GM12878 (cell line): ENCODE measurements at regions not wholly inside any gene's neighbourhood (a gene's known extent, or its start where the extent isn't known, plus 50 kb on each side); places are given as distances from the start of the nearest gene placed in this dataset.

ENCODE experiments used
- ATAC-seq: fragments of 200-7000 bp; cut with Tn5 transposase; 3 replicates; pipeline ENCODE4 v1.9.1; 2020; ENCODE audit warnings: mild to moderate bottlenecking, moderate library complexity
- BruUV-seq: library from RNA; stranded (reverse); fragments of 400-500 nt; replicated peaks from 2 replicates; lab custom pipeline; 2021; lab: Mats Ljungman, UMichigan
- CTCF ChIA-PET: fragments of 300-600 bp; sonication (Branson Sonifier 250); formaldehyde crosslinking; extraction: SDS; loops from one replicate; lab custom pipeline; 2021; ENCODE audit warnings: inconsistent platforms; lab: Yijun Ruan, JAX
- POLR2A ChIA-PET: fragments of 350-600 bp; formaldehyde crosslinking; extraction: SDS; loops from one replicate; lab custom pipeline; 2021; ENCODE audit warnings: inconsistent platforms; lab: Charles Lee
- RAD21 ChIA-PET: fragments of 300-600 bp; sonication (Branson Sonifier 250); formaldehyde crosslinking; loops from one replicate; lab custom pipeline; 2023; ENCODE audit warnings: antibody characterized with exemption; ENCODE audit not compliant: unreplicated experiment; lab: Charles Lee
- SMC1A ChIA-PET: fragments of 300-600 bp; sonication (Branson Sonifier 250); formaldehyde crosslinking; loops from one replicate; lab custom pipeline; 2023; ENCODE audit not compliant: unreplicated experiment, uncharacterized antibody; lab: Charles Lee
- DNase-seq: peaks from one replicate; pipeline ENCODE4 v3.0.0-alpha.2; 2011; ENCODE audit warnings: low read depth, low spot score
- FAIRE-seq: peaks from 3 replicates; lab custom pipeline; 2011; peaks lifted over from hg19 to GRCh38; lab: Jason Lieb, UNC
- H2AFZ ChIP-seq: 2 replicates; pipeline ENCODE4 v1.6.0; 2011; ENCODE audit warnings: low read depth, low read length, control low read depth; ENCODE audit not compliant: control insufficient read depth
- H3K27ac ChIP-seq: 2 replicates; pipeline ENCODE4 v1.5.1; 2011; ENCODE audit warnings: control low read depth; ENCODE audit not compliant: control insufficient read depth, insufficient read depth
- H3K27me3 ChIP-seq, 2 experiments: replicated peaks in 1 of 2; 2 replicates each; pipeline versions ENCODE4 v1.6.0 to v1.6.1; 2011; ENCODE audit warnings: low read length in 1 of 2; ENCODE audit not compliant: control insufficient read depth in 2 of 2, insufficient read depth in 2 of 2
- H3K36me3 ChIP-seq, 2 experiments: 2 replicates each; pipeline ENCODE4 v1.5.1; 2011; ENCODE audit warnings: low read length in 1 of 2; ENCODE audit not compliant: control insufficient read depth in 2 of 2, insufficient read depth in 2 of 2
- H3K4me1 ChIP-seq: 2 replicates; pipeline ENCODE4 v1.6.1; 2011; ENCODE audit warnings: mild to moderate bottlenecking, low read length, moderate library complexity, mixed read lengths; ENCODE audit not compliant: control insufficient read depth, insufficient read depth
- H3K4me2 ChIP-seq: 2 replicates; pipeline ENCODE4 v1.6.0; 2011; ENCODE audit warnings: control low read depth; ENCODE audit not compliant: control insufficient read depth, insufficient read depth
- H3K4me3 ChIP-seq: fragments of 200-600 bp; sonication (generic); 2 replicates; pipeline ENCODE4 v1.5.1; 2016
- H3K79me2 ChIP-seq: 2 replicates; pipeline ENCODE4 v1.6.0; 2011; ENCODE audit warnings: low read length; ENCODE audit not compliant: control insufficient read depth, insufficient read depth
- H3K9ac ChIP-seq: 2 replicates; pipeline ENCODE4 v1.8.0; 2011; ENCODE audit warnings: low read length, control low read depth, mixed read lengths; ENCODE audit not compliant: control insufficient read depth, insufficient read depth
- H3K9me3 ChIP-seq: replicated peaks from 3 replicates; pipeline ENCODE4 v1.5.1; 2011; ENCODE audit warnings: mild to moderate bottlenecking, low read length; ENCODE audit not compliant: control insufficient read depth, insufficient read depth
- H4K20me1 ChIP-seq: 2 replicates; pipeline ENCODE4 v1.6.0; 2011; ENCODE audit not compliant: control insufficient read depth, insufficient read depth
- CBX5 ChIP-seq: sonication (generic); IDR thresholded peaks from 2 replicates; pipeline ENCODE4 v1.6.1; 2016; ENCODE audit warnings: low read depth, moderate library complexity, mild to moderate bottlenecking, inconsistent platforms
- EP300 ChIP-seq, 2 experiments: fragments of 150-350 bp in 1 of 2; IDR thresholded peaks; 2 replicates each; pipeline ENCODE4 v1.6.1; 2011 to 2012; ENCODE audit warnings: low read depth in 2 of 2, low read length in 2 of 2, borderline replicate concordance in 1 of 2, improper control_type of control experiment in 1 of 2, inconsistent platforms in 1 of 2; ENCODE audit not compliant: control insufficient read depth in 1 of 2
- EZH2 ChIP-seq: IDR thresholded peaks from 2 replicates; pipeline ENCODE4 v1.6.1; 2012; ENCODE audit warnings: low read depth, mild to moderate bottlenecking, control low read depth, inconsistent platforms, low read length, borderline replicate concordance; ENCODE audit not compliant: control insufficient read depth
- IKZF2 ChIP-seq, 2 experiments: fragments of 450-650 bp; IDR thresholded peaks; 2 replicates each; pipeline ENCODE4 v1.6.1; 2017; ENCODE audit warnings: mild to moderate bottlenecking in 2 of 2, moderate library complexity in 2 of 2
- NFXL1 ChIP-seq: fragments of 450-650 bp; IDR thresholded peaks from 2 replicates; pipeline ENCODE4 v1.6.1; 2017; ENCODE audit warnings: antibody characterized with exemption, mild to moderate bottlenecking, borderline replicate concordance
- NR2C1 ChIP-seq: fragments of 450-650 bp; IDR thresholded peaks from 2 replicates; pipeline ENCODE4 v1.6.1; 2017; ENCODE audit warnings: antibody characterized with exemption, mild to moderate bottlenecking, moderate library complexity
- RB1 ChIP-seq: fragments of 450-650 bp; formaldehyde crosslinking; IDR thresholded peaks from 2 replicates; pipeline ENCODE4 v1.6.1; 2017; ENCODE audit warnings: mild to moderate bottlenecking, borderline replicate concordance
- RBBP5 ChIP-seq: fragments of 200-600 bp; sonication (generic); conservative IDR thresholded peaks from 2 replicates; pipeline ENCODE4 v1.6.1; 2016
- SKIL ChIP-seq: fragments of 450-650 bp; IDR thresholded peaks from 2 replicates; pipeline ENCODE4 v1.6.1; 2017; ENCODE audit warnings: mild to moderate bottlenecking, low read depth, inconsistent platforms; ENCODE audit not compliant: poor library complexity, severe bottlenecking
- SMAD5 ChIP-seq: IDR thresholded peaks from 2 replicates; pipeline ENCODE4 v1.6.1; 2016; ENCODE audit warnings: antibody characterized with exemption, low read depth
- SUZ12 ChIP-seq: fragments of 200-600 bp; sonication (generic); IDR thresholded peaks from one replicate; pipeline ENCODE4 v1.6.1; 2018; ENCODE audit warnings: antibody characterized with exemption, mild to moderate bottlenecking; ENCODE audit not compliant: unreplicated experiment
- TCF12 ChIP-seq: IDR thresholded peaks from 2 replicates; pipeline ENCODE4 v1.6.1; 2011; ENCODE audit warnings: low read depth, mild to moderate bottlenecking, low read length
- ZBED1 ChIP-seq: IDR thresholded peaks from 2 replicates; pipeline ENCODE4 v1.6.1; 2016; ENCODE audit warnings: borderline replicate concordance
- ZNF592 ChIP-seq: fragments of 450-650 bp; IDR thresholded peaks from 2 replicates; pipeline ENCODE4 v1.6.1; 2017; ENCODE audit warnings: mild to moderate bottlenecking, moderate library complexity
- ZNF622 ChIP-seq: fragments of 450-650 bp; IDR thresholded peaks from 2 replicates; pipeline ENCODE4 v1.6.1; 2017; ENCODE audit warnings: mild to moderate bottlenecking, inconsistent platforms
- ZSCAN29 ChIP-seq: fragments of 450-650 bp; IDR thresholded peaks from 2 replicates; pipeline ENCODE4 v1.6.1; 2017; ENCODE audit warnings: mild to moderate bottlenecking, moderate library complexity
- WGBS: methylation state at CpG from one replicate; pipeline ENCODE4 v1.1.6; 2016; ENCODE audit warnings: low lambda C conversion rate; ENCODE audit not compliant: insufficient replicate concordance, insufficient coverage; ENCODE audit errors: missing lambda C conversion rate; 5-methylcytosine and 5-hydroxymethylcytosine counted together
- in situ Hi-C: fragments of 300-500 bp; cut with MboI; formaldehyde crosslinking; loops from 9 replicates; pipeline ENCODE4 v1.14.3; 2018; ENCODE audit warnings: mixed read lengths
- intact Hi-C: fragments of 100-400 bp; cut with micrococcal nuclease; formaldehyde crosslinking; loops from one replicate; pipeline ENCODE4 v1.14.2; 2022; ENCODE audit not compliant: unreplicated experiment
- TF ChIP-seq, protein P1 (sequence below): IDR thresholded peaks from 2 replicates; pipeline ENCODE4 v1.6.1; 2011; ENCODE audit warnings: low read depth, mild to moderate bottlenecking, low read length, moderate library complexity, borderline replicate concordance; ENCODE audit errors: extremely low read depth

GRCh38 chr10:130875897-130876472 is 435.5 kb downstream of the TCERG1L start (continued):
- no peak for TF ChIP-seq ZNF592
- TF ChIP-seq RB1: no peak
- TF ChIP-seq ZNF622: no peak
- TF ChIP-seq RBBP5: no peak
- TF ChIP-seq CBX5: no peak
- no peak for TF ChIP-seq ZBED1
- TF ChIP-seq SMAD5: no peak
- no peak for TF ChIP-seq EZH2
- TF ChIP-seq TCF12: no peak
- TF ChIP-seq, all 136 proteins: peak for 0

DNA sequence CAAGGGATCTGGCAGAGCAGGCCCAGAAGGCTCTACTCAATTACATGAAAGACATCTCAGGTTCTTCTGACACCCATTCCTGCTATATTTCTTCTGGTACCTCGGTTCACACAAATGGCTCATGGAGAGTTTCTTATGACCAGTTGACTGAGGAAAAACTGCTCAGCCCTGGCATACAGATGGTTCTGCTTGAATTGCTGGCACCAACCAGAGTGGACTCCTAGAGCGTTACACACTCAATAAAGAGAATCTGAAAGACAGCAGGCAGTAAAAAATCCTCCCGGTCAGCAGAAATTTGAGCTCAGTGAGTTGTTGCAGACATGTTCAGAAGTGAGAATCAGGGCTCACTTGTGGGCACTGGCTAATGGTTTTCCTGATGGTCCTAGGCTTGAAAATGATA is 434.4 kb downstream of the TCERG1L start:
- no peak for FAIRE-seq
- ATAC-seq: no peak
- no peak overlapping the region for H3K4me3 ChIP-seq
- H4K20me1 ChIP-seq: no peaks in the 10 kb centered on the region
- in situ Hi-C loops: no loop called here
- H3K36me3 ChIP-seq: no peaks in the 10 kb centered on the region
- H3K9me3 ChIP-seq: no peaks in the 10 kb centered on the region; the same call in 2 of the 3 replicates
- WGBS: 0% methylated on average over 3 of the region's 3 CpGs
- H3K27me3 ChIP-seq: no peaks in the 10 kb centered on the region
- SMC1A ChIA-PET: no interaction called here
- no TSS peak for BruUV-seq
- CTCF ChIA-PET: no interaction called here
- RAD21 ChIA-PET: no interaction called here
- H3K27ac ChIP-seq: no peak overlapping the region
- intact Hi-C loops: no loop called here
- DNase-seq: no peak
- H3K4me2 ChIP-seq: no peak overlapping the region
- no peak overlapping the region for H3K9ac ChIP-seq
- H2AFZ ChIP-seq: no peak overlapping the region
- POLR2A ChIA-PET: no interaction called here
- no peaks in the 10 kb centered on the region for H3K79me2 ChIP-seq
- H3K4me1 ChIP-seq: no peaks in the 10 kb centered on the region
- TF ChIP-seq SUZ12 (no peak), ZSCAN29 (no peak), NR2C1 (no peak), IKZF2 (IDR thresholded peaks at IDR 0.05) (no peak), EP300 (IDR thresholded peaks at IDR 0.05; ENCODE audit: borderline replicate concordance in 1 of 2, control insufficient read depth in 1 of 2, low read depth in 2 of 2, low read length in 2 of 2) (no peak), SKIL (no peak), NFXL1 (no peak)
- TF ChIP-seq, protein P1, sequence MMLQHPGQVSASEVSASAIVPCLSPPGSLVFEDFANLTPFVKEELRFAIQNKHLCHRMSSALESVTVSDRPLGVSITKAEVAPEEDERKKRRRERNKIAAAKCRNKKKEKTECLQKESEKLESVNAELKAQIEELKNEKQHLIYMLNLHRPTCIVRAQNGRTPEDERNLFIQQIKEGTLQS: no peak
